HG02870 (cell line): ENCODE measurements at regions not wholly inside any gene's neighbourhood (a gene's known extent, or its start where the extent isn't known, plus 50 kb on each side); places are given as distances from the start of the nearest gene placed in this dataset.
"Not testable (repeated sequence)": the region's sequence is repeated elsewhere in the genome, so short reads cannot be mapped to it uniquely, and the experiment has no call there.

ENCODE experiments used
- ATAC-seq: cut with Tn5 transposase; IDR thresholded peaks from one replicate; pipeline ENCODE4 v1.9.1; 2021; ENCODE audit warnings: mild to moderate bottlenecking, moderate library complexity; ENCODE audit not compliant: unreplicated experiment

DNA sequence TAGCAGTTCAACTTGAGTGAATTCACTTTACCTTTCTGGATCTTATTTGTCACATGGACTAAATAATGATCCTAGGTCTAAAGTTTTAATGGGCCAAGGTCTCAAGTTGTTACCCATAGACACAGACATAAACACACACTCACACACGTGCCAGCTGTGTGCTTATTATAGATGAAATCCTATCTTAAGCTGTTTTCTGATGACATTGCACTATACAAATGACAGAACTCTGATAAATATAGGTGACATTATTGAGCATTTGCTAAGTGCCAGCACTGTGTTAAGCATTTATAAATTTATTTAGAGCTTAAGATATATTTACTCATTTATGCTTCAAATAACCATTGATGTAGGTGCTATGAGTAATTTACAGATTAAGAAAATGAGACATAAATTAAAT lies 474.4 kb upstream of the NR5A2 start:
- ATAC-seq, result no peak

DNA sequence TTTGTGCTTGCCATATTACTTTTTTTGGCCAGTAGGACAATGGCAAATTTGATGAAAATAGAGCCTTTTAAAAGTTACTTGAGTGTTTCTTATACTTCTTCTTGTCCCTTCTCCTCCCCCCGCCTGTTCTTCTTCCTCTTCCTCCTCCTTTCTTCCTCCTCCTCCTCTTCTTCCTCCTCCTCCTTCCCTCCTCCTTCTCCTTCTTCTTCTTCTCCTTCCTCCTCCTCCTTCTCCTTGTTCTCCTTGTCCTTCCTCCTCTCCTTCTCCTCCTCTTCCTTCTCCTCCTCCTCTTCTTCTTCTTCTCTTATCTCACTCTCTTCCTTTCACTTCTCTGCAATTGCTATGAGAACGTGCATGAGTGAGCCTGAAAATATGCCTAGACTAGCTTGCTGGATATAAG lies 466.2 kb upstream of the NR5A2 start:
- no peak for ATAC-seq

DNA sequence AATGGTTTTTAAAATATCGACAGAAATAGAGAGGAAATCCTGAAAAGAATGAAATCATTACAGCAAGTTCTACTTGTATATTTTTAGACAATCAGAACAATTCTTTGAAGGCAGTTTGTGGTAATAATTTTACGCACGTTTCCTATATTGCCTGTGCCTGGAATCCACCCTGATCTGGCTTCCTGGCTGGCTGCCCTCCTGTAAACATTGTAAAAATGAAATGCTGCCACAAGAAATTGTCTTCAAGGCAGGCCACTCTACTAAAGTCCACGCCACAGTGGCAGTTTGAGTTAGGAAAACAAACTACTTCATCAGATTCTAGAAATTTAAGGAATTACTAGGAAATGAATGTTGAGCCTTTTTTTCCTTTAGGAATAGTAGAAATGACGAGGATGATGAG lies 454.5 kb upstream of the NR5A2 start:
- ATAC-seq, result no peak

DNA sequence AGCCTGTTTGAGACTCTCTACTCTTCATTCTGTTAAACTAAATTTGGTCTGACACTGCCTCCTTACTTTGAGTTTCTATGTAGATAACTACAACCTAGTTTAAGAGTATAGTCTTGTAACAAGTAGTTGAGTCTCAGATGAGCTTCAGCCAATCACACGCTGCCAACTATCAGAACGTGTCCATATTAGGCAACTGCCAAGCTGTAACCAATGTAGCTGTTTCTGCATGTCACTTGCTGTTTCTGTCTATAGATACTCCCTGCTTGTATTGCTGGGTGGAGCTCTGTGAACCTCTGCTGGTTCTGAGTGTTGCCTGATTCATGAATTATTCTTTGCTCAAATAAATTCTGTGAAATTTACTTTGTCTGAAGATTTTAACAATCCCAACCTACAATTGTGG lies 452.6 kb upstream of the NR5A2 start:
- no peak for ATAC-seq

DNA sequence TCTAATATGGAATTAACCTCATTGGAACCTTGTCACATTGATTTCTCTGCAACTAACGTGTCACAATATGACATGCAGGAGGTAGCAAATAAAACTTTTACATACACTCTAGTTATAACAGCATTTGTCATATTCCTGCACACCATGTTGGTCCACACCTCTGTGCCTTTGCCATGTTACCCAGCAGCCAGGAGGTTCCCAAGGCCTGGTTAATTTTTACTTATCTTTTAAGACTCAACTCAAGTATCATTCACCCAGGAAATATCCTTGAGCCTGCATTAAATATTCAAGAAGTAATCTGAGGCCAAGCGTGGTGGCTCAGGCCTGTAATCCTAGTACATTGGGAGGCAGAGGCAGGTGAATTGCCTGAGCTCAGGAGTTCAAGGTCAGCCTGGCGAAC lies 447.2 kb upstream of the NR5A2 start:
- ATAC-seq, result no peak

DNA sequence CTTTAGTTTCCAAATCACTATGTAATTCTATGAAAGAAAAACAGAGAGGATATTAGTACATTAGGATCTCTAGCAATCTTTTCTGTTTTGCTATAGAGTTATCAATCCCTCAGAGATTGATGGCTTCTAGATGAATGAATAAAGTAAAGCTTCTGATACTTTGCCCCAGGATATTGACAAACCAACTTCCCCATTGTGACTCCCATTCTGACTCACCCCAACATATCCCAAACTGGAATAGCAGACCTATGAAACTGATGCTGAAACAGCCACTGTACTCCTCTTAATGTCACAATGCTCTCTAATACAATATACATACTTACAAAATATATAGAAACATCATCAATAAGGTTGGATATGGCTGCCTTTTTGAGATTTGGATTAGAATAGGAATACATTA lies 442.1 kb upstream of the NR5A2 start:
- ATAC-seq, result no peak

DNA sequence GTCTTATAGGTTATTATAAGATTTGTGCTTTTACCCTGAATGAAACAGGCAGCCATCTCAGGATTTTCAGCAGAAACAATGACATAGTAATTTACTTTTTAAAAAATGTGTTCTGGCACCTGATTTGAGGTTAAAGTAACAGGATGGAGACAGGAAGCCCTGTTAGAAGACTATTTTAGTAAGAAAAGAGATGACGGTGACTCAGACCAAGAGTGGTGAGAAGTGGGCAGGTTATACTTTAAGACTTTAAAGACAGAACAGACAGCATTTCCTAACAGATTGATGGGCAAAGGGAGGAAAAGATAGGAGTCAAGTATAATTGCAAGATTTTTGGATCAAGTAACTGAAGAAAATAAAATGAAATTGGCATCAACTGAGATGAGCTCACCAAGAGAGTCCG lies 436.8 kb upstream of the NR5A2 start:
- ATAC-seq, result peak; percentile 77

DNA sequence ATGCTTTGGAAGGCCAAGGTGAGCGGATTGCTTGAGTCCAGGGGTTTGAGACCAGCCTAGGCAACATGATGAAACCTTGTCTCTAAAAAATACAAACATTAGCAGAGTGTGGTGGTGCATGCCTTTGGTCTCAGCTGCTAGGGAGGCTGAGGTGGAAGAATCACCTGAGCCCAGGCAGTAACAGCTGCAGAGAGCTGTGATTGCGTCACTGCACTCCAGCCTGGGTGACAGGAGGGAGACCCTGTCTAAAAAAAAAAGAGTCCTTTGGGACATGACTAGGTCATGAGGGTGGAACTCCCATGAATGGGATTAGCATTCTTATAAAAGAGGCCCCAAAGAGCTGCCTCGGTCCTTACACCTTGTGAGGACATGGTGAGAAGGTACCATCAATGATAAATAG lies 436.0 kb upstream of the NR5A2 start:
- no peak for ATAC-seq

DNA sequence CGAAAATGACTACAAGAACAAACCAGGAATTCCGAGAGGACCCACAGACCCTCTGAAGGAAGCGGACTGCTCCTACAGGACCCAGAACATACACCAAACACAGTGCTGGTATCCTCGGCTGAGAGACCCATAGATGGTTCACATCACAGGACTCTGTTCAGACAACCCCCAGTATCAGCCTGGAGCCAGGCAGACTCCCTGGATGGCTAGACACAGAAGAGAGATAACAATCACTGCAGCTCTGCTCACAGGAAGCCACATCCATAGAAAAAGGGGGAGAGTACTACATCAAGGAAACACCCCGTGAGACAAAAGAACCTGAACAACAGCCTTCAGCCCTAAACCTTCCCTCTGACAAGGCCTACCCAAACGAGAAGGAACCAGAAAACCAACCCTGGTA lies 434.0 kb upstream of the NR5A2 start:
- no peak for ATAC-seq

DNA sequence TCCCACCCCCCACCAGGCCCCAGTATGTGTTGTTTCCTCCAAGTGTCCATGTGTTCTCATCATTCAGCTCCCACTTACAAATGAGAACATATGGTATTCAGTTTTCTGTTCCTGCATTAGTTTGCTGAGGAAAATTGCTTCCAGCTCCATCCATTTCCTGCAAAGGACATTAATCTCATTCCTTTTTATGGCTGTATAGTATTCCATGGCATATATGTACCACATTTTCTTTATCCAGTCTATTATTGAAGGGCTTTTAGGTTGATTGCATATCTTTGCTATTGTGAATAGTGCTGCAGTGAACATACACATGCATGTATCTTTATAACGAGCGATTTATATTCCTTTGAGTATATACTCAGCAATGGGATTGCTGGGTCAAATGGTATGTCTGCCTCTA lies 431.1 kb upstream of the NR5A2 start:
- ATAC-seq, result not testable (repeated sequence)

DNA sequence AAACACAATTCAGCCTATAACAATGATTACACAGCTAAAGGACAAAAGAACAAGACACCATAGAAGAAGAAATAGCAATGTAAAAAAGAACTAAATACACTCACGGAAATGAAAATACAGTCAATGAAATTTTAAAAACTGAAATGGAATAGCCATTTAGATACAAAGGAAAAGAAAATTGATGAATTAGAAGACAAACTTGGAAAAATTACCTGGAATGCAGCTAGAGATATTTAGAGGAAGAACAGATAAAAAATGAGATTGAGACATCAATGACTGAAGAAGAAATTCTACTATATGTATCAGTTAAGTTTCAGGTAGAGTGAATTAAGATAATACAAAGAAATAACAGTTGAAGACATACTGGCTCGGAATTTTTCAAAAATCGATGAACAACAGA lies 430.4 kb upstream of the NR5A2 start:
- ATAC-seq, result no peak

DNA sequence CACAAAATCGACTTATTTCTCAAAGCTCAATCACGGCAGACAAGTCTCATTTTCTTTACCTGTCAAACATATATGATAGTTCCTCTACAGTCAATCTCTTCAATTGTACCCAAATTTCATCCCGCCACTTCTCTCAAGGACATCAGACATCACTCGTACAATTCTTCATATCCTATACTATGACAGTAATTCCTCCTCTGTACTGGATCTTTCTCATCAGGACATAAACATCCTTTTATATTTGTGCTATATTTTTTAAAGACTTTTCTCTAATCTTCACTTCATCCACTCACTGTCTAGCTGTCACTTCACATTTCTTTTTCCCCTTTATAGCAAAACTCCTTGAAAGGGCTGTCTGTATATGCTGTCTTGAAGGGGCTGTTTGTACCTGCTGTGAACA lies 419.1 kb upstream of the NR5A2 start:
- no peak for ATAC-seq

DNA sequence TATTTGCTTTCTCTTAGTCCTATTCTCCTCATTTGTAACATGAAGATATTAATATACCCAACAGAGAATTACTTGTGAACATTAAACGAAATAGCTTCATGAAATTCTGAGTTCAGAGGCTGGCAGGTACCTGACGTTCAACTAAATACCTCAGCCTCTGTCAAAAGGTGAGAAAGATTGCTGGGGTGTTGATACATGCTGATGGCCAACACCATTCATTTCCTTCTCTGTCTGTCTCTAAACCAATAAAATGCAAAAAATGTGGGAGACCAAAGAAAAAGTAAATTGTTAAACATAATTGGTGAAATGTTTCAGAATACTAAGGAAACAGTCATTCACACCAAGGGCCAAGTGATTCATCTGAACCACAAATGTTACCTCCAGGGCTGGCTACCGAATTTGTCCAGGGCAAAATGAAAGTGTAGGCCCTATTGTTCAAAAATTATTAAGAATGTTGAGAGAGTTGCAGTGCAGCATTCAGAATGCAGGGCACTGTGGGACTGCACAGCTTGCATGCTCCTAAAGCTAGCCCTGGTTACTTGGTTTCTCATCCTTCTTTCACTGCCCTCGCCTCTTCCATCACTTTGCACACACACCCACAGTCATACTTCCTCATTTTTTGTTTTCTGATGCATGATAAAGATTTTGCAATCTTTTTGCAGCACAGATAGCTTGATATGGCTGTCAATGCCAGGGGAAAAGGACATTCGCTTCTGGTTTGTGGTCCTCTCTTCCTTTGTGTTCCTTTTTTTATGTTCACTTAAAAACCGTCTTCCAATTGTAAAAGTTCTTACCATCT lies 414.3 kb upstream of the NR5A2 start:
- ATAC-seq, result no peak

DNA sequence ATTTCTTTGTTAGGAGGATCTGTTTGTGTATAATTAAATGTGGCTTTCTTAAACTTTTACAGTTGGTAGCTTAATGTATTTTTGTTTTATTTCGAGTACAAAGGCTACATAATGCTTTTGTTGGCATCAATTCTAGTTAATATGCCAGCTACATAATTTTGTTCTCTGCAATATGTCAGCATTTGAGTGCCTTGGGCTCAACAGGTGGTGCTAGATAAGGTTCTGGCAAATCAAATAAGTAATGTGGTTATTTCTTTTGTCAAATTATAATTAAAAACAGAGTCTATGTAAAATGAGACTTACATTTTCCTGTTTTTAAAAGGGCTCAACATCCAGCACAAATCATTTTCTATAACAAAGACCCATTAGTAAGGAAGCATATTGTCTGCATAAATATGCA lies 410.6 kb upstream of the NR5A2 start:
- ATAC-seq, result no peak

DNA sequence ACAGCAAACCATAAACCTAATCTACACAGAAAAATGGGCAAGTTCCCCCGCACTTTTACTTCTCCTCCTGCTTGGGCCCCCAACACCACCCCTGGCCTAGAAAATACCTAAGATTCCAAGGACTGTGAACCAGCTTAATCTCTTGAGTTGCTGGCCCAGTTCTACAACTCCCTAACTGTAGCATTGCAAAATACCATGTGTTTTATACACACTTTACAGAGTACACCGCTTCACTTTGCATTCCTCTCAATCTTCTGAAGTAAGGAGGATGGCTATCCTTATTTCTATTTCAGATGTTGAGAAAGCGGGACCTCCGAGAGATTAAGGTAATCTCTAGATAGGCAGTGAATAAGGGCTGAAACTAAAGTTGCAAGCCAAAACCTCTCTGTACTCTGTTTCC lies 408.3 kb upstream of the NR5A2 start:
- no peak for ATAC-seq

DNA sequence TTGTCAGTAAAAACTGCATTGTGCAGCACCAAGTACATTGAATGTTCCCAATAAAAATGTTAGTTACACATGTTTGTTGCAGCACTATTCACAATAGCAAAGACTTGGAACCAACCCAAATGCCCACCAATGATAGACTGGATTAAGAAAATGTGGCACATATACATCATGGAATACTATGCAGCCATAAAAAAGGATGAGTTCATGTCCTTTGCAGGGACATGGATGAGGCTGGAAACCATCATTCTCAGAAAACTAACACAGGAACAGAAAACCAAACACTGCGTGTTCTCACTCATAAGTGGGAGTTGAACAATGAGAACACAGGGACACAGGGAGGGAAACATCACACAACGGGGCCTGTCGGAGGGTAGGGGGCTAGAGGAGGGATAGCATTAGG lies 401.3 kb upstream of the NR5A2 start:
- ATAC-seq, result not testable (repeated sequence)

DNA sequence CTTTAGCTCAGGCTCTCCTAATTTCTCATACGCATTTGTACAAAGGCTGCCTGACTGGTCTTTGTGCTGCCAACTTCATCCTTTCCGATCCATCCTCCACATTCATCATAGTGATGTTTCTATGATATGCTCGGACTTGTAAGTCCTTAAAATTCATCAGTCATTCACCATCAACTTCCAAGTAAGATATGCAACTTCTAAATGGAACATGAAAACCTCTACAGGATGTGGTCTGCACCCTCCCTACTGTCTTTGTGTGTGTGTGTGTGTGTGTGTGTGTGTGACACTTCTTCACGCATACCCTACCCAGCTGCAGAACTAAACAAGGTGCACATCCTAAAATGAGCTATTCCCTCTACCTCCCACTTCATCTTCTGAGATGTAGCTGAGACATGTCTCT lies 397.9 kb upstream of the NR5A2 start:
- no peak for ATAC-seq

DNA sequence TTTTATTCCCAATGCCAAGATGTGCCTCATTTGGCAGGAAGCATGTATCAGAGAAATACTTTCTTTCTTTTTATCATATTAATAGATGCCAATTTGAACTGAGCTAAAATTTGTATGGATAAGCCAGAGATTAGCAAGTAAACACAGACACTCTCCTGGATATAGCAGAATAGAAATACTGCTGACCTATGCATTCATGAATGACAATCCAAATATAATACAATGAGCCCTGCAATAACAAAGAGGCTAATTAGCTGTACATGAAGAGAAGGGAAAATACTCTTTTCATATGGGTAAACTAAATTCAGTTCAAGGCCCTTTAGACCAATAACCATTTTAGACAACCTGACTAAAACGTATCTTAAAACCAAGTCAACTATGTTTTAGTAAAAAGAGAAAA lies 388.1 kb upstream of the NR5A2 start:
- no peak for ATAC-seq

DNA sequence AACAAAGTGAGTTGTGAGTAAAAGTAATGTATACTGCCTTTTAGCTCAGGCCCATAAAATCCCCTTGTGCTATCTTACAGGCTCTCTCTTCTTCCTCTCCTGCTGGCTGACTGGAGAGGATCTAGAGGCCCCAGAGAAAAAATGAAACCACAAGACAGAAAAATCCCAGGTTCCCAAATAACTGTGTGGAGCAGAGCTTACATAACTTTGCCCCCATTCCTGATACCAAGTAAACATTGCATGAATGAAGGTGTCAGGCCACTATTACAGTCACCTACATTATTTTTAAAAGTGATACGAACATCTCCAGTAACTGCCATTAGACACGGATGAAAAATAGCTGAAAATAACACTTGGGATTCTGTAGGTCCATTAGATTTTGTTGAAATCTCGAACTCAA lies 386.0 kb upstream of the NR5A2 start:
- no peak for ATAC-seq

DNA sequence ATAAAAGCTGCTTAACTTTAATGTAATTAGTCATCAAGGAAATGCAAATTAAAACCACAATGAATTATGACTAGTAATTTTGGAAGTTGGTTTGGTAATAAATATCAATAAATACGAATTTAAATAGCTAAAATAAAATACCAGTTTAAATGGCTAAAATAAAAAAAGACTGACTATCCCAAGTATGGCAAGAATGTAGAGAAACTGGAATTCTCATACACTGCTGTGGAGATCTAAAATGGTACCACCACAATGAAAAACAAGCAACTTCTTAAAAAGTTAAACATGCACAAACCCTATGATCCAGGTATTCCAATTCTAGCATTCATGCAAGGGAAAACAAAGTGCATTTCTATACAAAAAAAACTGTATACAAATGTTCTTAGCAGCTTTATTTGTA lies 382.6 kb upstream of the NR5A2 start:
- no peak for ATAC-seq

DNA sequence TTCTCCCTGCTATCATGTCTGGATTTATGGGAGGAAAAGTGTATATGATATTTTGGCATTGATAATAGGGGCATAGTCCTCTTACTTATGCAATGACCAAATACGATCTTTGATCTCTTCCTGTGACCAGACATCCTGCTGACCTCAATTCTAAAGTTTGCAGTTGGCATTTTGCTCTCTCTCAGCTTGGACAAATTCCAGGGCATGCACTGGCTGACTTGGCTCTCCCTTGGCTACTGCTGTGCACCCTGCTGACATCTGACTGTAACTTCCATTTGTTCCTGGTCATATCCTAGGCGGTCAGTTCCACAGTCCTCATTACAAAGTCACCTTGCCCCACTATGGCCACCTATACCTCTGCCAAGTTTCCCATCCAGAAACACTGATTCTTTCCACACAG lies 380.7 kb upstream of the NR5A2 start:
- no peak for ATAC-seq

DNA sequence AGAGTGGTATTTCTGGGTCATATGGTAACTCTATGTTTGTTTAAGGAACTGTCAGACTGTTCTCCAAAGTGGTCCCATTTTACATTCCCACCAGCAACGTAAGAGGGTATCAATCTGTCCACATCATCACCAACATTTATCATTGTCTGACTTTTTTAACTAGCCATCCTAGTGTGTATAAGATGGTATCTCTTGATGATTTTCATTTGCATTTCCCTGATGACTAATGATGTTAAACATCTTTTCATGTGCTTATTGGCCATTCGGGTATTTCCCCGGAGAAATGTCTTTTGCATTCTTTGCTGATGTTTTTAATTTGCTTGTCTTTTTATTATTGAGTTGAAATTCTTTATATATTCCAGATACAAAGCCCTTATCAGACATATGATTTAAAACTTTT lies 370.1 kb upstream of the NR5A2 start:
- no peak for ATAC-seq

DNA sequence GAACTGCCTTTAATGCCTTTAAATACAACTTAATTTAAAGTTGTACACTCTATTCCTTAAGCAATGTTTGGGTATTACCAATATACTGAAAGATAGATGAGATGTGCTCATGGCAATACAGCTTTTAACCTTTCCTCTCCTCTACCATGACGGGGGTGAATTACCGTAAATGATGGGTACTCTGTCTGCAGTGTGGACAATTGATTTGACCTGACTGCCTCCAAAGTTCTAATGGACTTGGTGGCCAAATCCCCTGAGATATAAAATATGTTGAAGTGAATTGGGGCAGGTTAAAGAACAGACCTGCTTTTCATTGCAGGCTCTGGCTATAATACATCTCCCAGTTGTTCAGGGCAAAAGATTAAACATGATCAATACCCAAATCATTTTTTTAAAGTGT lies 367.4 kb upstream of the NR5A2 start:
- ATAC-seq, result no peak
